Body of pancreas (tissue), 4 donors: ENCODE measurements at regions not wholly inside any gene's neighbourhood (a gene's known extent, or its start where the extent isn't known, plus 50 kb on each side); places are given as distances from the start of the nearest gene placed in this dataset.
"Not testable (repeated sequence)": the region's sequence is repeated elsewhere in the genome, so short reads cannot be mapped to it uniquely, and the experiment has no call there.

Experiments
- ATAC-seq: fragments of 150-250 bp; one replicate; pipeline ENCODE4 v1.9.1; 2016
- DNase-seq, 4 donors: peaks; one replicate each; pipeline ENCODE4 v3.0.0-alpha.2; 2019
- H3K27ac ChIP-seq, 4 donors: fragments of 200-600 bp; sonication (generic); 1 replicate in 3 of 4; 2 replicates in 1 of 4; pipeline versions ENCODE4 v1.5.1 to v1.6.1; 2016 to 2019; ENCODE audit warnings: mild to moderate bottlenecking in 1 of 4, mixed read lengths in 1 of 4, moderate library complexity in 1 of 4
- H3K27me3 ChIP-seq, 2 donors: fragments of 200-600 bp; sonication (generic); one replicate each; pipeline ENCODE4 v1.6.0; 2016; ENCODE audit warnings: mild to moderate bottlenecking in 1 of 2
- H3K36me3 ChIP-seq, 2 donors: fragments of 200-600 bp; sonication (generic); replicated peaks in 1 of 2; 2 replicates each; pipeline ENCODE4 v1.5.1; 2016; ENCODE audit warnings: low read depth in 2 of 2; ENCODE audit not compliant: insufficient read depth in 1 of 2
- H3K4me1 ChIP-seq: fragments of 200-600 bp; sonication (generic); one replicate; pipeline ENCODE4 v1.6.0; 2016
- H3K4me3 ChIP-seq, 2 donors: fragments of 200-600 bp; sonication (generic); 1 replicate in 1 of 2; 2 replicates in 1 of 2; pipeline ENCODE4 v1.5.1; 2016 to 2019
- H3K9me3 ChIP-seq, 3 donors: fragments of 200-600 bp; sonication (generic); 1 replicate in 2 of 3; 2 replicates in 1 of 3; pipeline ENCODE4 v1.5.1; 2016
- CTCF ChIP-seq, 7 experiments: fragments of 450-650 bp in 4 of 7; fragments of 200-600 bp in 3 of 7; sonication (generic) in 3 of 7; IDR thresholded peaks; one replicate each; pipeline ENCODE4 v1.5.1; 2016 to 2019; ENCODE audit warnings: antibody characterized with exemption in 7 of 7
- POLR2A ChIP-seq, 3 donors: fragments of 450-650 bp; IDR thresholded peaks; one replicate each; pipeline ENCODE4 v1.6.1; 2016; ENCODE audit warnings: antibody characterized with exemption in 3 of 3, mild to moderate bottlenecking in 2 of 3
- WGBS, 2 donors: methylation state at CpG; one replicate each; pipeline ENCODE4 v1.1.5; 2017; 5-methylcytosine and 5-hydroxymethylcytosine counted together
- intact Hi-C: fragments of 100-400 bp; cut with DNase I; formaldehyde crosslinking; loops from one replicate; pipeline ENCODE4 v1.15.1; 2023

GRCh38 chr5:85549229-85549628 lies 1068.5 kb upstream of the COX7C start:
- 71 to 85% methylated on average over 10 of the region's 10 CpGs for WGBS, 2 donors
- H3K27ac ChIP-seq = no peak overlapping the region
- intact Hi-C loops = no loop called here
- H3K27me3 ChIP-seq = no peaks in the 10 kb centered on the region
- TF ChIP-seq CTCF (IDR thresholded peaks at IDR 0.05) = no peak
- TF ChIP-seq POLR2A (IDR thresholded peaks at IDR 0.05) = no peak
- ATAC-seq (no peak), DNase-seq (no peak)
- no peak overlapping the region for H3K4me3 ChIP-seq
- H3K9me3 ChIP-seq = peaks cover 0 to 7% (median 0%) of the 10 kb centered on the region in 3 donors
- H3K4me1 ChIP-seq = no peaks in the 10 kb centered on the region
- no peaks in the 10 kb centered on the region for H3K36me3 ChIP-seq

- Histone ChIP-seq H3K27ac (no peak overlapping the region), H3K36me3 (no peaks in the 10 kb centered on the region), H3K27me3 (no peaks in the 10 kb centered on the region), H3K4me1 (no peaks in the 10 kb centered on the region), H3K9me3 (peaks cover 0 to 11% (median 0%) of the 10 kb centered on the region in 3 donors), H3K4me3 (no peak overlapping the region)
- 80 to 83% methylated on average over 24 of the region's 24 CpGs for WGBS, 2 donors
- DNase-seq = no peak
- TF ChIP-seq POLR2A (IDR thresholded peaks at IDR 0.05) = no peak
- TF ChIP-seq CTCF (IDR thresholded peaks at IDR 0.05) = no peak
- no peak for ATAC-seq
- intact Hi-C loops = no loop called here
Measured at GRCh38 chr5:85549836-85550599, 1067.7 kb upstream of the COX7C start.

- no peak for ATAC-seq
- WGBS, 2 donors = 76 to 83% methylated on average over 3 of the region's 3 CpGs
- intact Hi-C loops = no loop called here
- H3K36me3 ChIP-seq = no peaks in the 10 kb centered on the region
- H3K9me3 ChIP-seq = peaks cover 0 to 11% (median 0%) of the 10 kb centered on the region in 3 donors
- no peak for DNase-seq
- TF ChIP-seq POLR2A (IDR thresholded peaks at IDR 0.05) (no peak), CTCF (IDR thresholded peaks at IDR 0.05) (no peak)
- H3K27me3 ChIP-seq = no peaks in the 10 kb centered on the region
- H3K27ac ChIP-seq = no peak overlapping the region
- no peak overlapping the region for H3K4me3 ChIP-seq
- H3K4me1 ChIP-seq = no peaks in the 10 kb centered on the region
Measured at GRCh38 chr5:85556464-85556863, 1061.3 kb upstream of the COX7C start.

- Histone ChIP-seq H3K9me3 (no peaks in the 10 kb centered on the region), H3K27me3 (no peaks in the 10 kb centered on the region), H3K4me1 (no peaks in the 10 kb centered on the region), H3K36me3 (no peaks in the 10 kb centered on the region), H3K27ac (no peak overlapping the region), H3K4me3 (no peak overlapping the region)
- ATAC-seq = no peak
- 50 to 62% methylated on average over 1 of the region's 1 CpG for WGBS, 2 donors
- intact Hi-C loops = no loop called here
- no peak for DNase-seq
- TF ChIP-seq CTCF (IDR thresholded peaks at IDR 0.05) = no peak
- no peak for TF ChIP-seq POLR2A (IDR thresholded peaks at IDR 0.05)
Measured at GRCh38 chr5:85576666-85577065, 1041.1 kb upstream of the COX7C start.

- not testable (repeated sequence) for DNase-seq, ATAC-seq
- WGBS, 2 donors = 19 to 20% methylated on average over 4 to 5 of the region's 6 CpGs
Measured at GRCh38 chr5:85587806-85588205, 1029.9 kb upstream of the COX7C start.

GRCh38 chr5:85588268-85588667 lies 1029.5 kb upstream of the COX7C start:
- DNase-seq, intact Hi-C loops, H3K27me3 ChIP-seq, H3K9me3 ChIP-seq, H3K36me3 ChIP-seq, H3K4me3 ChIP-seq, H3K27ac ChIP-seq, ATAC-seq, H3K4me1 ChIP-seq: not testable (repeated sequence)
- WGBS, 2 donors = 63 to 69% methylated on average over 3 of the region's 3 CpGs

More at GRCh38 chr5:85587806-85588205, 1029.9 kb upstream of the COX7C start:
- H3K9me3 ChIP-seq, H3K27me3 ChIP-seq, intact Hi-C loops, H3K27ac ChIP-seq, H3K36me3 ChIP-seq, H3K4me1 ChIP-seq, H3K4me3 ChIP-seq: not testable (repeated sequence)
